Skeletal muscle tissue (tissue), 3 donors: ENCODE measurements at regions not wholly inside any gene's neighbourhood (a gene's known extent, or its start where the extent isn't known, plus 50 kb on each side); places are given as distances from the start of the nearest gene placed in this dataset.
"Not testable (repeated sequence)": the region's sequence is repeated elsewhere in the genome, so short reads cannot be mapped to it uniquely, and the experiment has no call there.

Experiments
- H3K27ac ChIP-seq: one replicate; pipeline ENCODE4 v1.7.0; 2013; ENCODE audit warnings: mild to moderate bottlenecking, low read depth, low read length, inconsistent platforms
- H3K27me3 ChIP-seq, 3 donors: one replicate each; pipeline ENCODE4 v1.7.0; 2013; ENCODE audit warnings: low read length in 3 of 3; ENCODE audit not compliant: control insufficient read depth in 3 of 3, insufficient read depth in 3 of 3
- H3K36me3 ChIP-seq, 3 donors: one replicate each; pipeline ENCODE4 v1.7.0; 2013; ENCODE audit warnings: low read length in 3 of 3; ENCODE audit not compliant: control insufficient read depth in 3 of 3, insufficient read depth in 3 of 3
- H3K4me1 ChIP-seq, 3 donors: one replicate each; pipeline ENCODE4 v1.7.0; 2013; ENCODE audit warnings: low read length in 3 of 3, mild to moderate bottlenecking in 3 of 3; ENCODE audit not compliant: control insufficient read depth in 3 of 3, insufficient read depth in 3 of 3
- H3K4me3 ChIP-seq, 3 donors: one replicate each; pipeline ENCODE4 v1.7.0; 2013; ENCODE audit warnings: low read length in 3 of 3
- H3K9ac ChIP-seq, 3 donors: one replicate each; pipeline ENCODE4 v1.7.0; 2013; ENCODE audit warnings: low read length in 3 of 3, mild to moderate bottlenecking in 3 of 3, moderate library complexity in 2 of 3, low read depth in 1 of 3
- H3K9me3 ChIP-seq, 3 donors: one replicate each; pipeline ENCODE4 v1.7.0; 2013; ENCODE audit warnings: low read length in 3 of 3; ENCODE audit not compliant: control insufficient read depth in 3 of 3
- donor health status: Osteomylitis.

DNA sequence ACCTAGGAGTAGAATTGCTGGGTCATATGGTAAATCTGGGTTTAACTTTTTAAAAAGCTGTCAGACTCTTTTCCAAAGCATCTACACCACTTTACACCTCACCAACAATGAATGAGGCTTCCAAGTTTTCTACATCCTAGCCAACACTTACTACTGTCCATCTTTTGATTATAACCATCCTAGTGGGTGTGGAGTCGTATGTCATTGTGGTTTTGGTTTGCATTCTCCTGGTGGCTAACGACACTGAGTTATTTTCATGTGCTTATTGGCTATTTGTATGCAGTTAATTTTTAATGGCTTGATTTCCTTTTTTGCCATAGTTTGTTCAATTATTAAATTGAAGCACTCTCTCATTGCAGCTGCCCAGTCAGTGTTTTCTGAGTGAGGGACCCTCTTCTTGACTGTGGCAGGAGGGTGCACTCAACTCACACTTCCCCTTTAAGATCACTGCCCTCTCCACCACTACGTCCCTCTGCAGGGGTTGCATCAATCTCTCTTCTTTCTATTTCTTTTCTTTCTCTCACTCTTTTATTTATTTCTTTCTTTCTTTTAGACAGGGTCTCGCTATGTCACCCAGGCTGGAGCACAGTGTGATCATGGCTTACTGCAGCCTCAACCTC lies 182.3 kb downstream of the C9orf152 start:
- H3K27ac ChIP-seq, result no peak overlapping the region
- H3K4me3 ChIP-seq, result no peak overlapping the region
- H3K27me3 ChIP-seq, result no peaks in the 10 kb centered on the region
- H3K4me1 ChIP-seq, result peaks cover 4 to 11% (median 6%) of the 10 kb centered on the region in 3 donors
- H3K9ac ChIP-seq, result no peak overlapping the region
- no peaks in the 10 kb centered on the region for H3K36me3 ChIP-seq
- H3K9me3 ChIP-seq, result no peaks in the 10 kb centered on the region

- Histone ChIP-seq H3K9me3 (no peaks in the 10 kb centered on the region), H3K27me3 (no peaks in the 10 kb centered on the region), H3K27ac (no peak overlapping the region), H3K9ac (no peak overlapping the region), H3K36me3 (no peaks in the 10 kb centered on the region), H3K4me3 (no peak overlapping the region), H3K4me1 (peaks cover 4 to 11% (median 6%) of the 10 kb centered on the region in 3 donors)
Measured at GRCh38 chr9:110027671-110028081, 180.3 kb downstream of the C9orf152 start.

GRCh38 chr9:110028271-110028670 lies 179.7 kb downstream of the C9orf152 start:
- no peak overlapping the region for H3K4me3 ChIP-seq
- no peaks in the 10 kb centered on the region for H3K36me3 ChIP-seq
- peaks cover 4 to 11% (median 6%) of the 10 kb centered on the region in 3 donors for H3K4me1 ChIP-seq
- H3K9ac ChIP-seq, result no peak overlapping the region
- H3K27ac ChIP-seq, result no peak overlapping the region
- no peaks in the 10 kb centered on the region for H3K9me3 ChIP-seq
- H3K27me3 ChIP-seq, result no peaks in the 10 kb centered on the region

GRCh38 chr9:110028676-110029075 lies 179.3 kb downstream of the C9orf152 start:
- no peak overlapping the region for H3K9ac ChIP-seq
- H3K9me3 ChIP-seq, result no peaks in the 10 kb centered on the region
- H3K27ac ChIP-seq, result no peak overlapping the region
- H3K27me3 ChIP-seq, result no peaks in the 10 kb centered on the region
- H3K4me1 ChIP-seq, result peaks cover 4 to 11% (median 6%) of the 10 kb centered on the region in 3 donors
- no peaks in the 10 kb centered on the region for H3K36me3 ChIP-seq
- no peak overlapping the region for H3K4me3 ChIP-seq

DNA sequence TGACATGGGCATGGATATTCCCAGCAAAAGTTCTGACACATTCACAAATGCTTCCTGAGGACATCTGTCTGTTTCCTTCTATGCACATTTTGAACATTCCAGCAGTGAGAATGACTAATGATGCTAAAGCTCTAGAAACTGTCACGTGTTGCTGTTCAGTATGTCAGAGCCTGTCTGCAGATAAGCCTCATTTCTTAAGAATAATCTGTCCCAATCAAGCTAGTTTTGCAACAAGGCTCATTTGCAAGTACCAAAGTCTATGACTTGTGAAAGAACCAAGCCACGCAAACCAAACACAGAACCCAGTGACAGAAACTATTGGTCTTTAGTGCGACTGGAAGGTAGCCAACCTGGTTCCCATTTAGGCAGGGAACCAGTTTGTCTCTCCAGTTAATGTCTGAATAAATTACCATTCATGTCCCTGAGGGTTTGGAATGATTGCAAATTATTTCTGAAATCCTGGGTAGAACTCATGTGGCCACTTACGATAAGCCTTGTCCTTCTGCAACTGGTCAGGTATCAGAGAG lies 178.5 kb downstream of the C9orf152 start:
- Histone ChIP-seq H3K27me3 (no peaks in the 10 kb centered on the region), H3K36me3 (no peaks in the 10 kb centered on the region), H3K9me3 (no peaks in the 10 kb centered on the region), H3K4me3 (no peak overlapping the region), H3K4me1 (peaks cover 4 to 11% (median 6%) of the 10 kb centered on the region in 3 donors), H3K27ac (no peak overlapping the region), H3K9ac (no peak overlapping the region)

GRCh38 chr9:110029956-110030480 lies 177.9 kb downstream of the C9orf152 start:
- Histone ChIP-seq H3K4me1 (peaks cover 4 to 11% (median 6%) of the 10 kb centered on the region in 3 donors), H3K9ac (no peak overlapping the region), H3K27me3 (no peaks in the 10 kb centered on the region), H3K4me3 (no peak overlapping the region), H3K9me3 (no peaks in the 10 kb centered on the region), H3K27ac (no peak overlapping the region), H3K36me3 (no peaks in the 10 kb centered on the region)

GRCh38 chr9:110030632-110031031 lies 177.3 kb downstream of the C9orf152 start:
- Histone ChIP-seq H3K36me3 (no peaks in the 10 kb centered on the region), H3K27me3 (no peaks in the 10 kb centered on the region), H3K9ac (no peak overlapping the region), H3K4me1 (peaks cover 4 to 11% (median 6%) of the 10 kb centered on the region in 3 donors), H3K9me3 (no peaks in the 10 kb centered on the region), H3K27ac (no peak overlapping the region), H3K4me3 (no peak overlapping the region)

DNA sequence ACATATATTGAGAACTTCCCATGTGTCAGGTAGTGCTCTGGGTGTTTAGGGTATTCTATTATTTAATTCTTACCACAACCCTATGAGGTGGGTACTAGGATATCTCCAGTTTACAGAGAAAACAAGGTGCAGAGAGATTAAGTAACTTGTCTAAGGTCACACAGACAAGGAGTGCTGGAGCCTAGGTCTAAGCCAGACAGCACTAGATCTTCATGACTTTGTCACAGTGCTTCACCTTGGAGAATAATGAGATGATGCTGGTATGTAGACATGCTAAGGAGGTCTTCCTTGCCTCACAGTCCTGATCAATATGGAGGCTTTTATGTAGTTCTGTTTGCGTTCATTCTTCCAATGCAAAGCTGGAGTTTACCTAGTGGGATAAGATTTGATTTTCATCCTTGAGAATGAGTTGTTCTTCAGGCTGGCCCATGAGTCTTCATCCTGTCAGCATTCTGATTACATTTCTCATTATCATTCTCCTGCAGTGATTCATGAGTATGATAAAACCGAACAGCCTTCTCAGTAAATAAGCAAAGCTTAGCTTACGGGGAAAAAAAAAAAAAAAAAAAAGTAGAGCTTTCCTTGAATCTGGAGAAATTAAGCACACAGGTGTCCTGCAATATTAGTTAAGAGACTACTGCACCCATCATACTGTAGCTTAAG lies 176.3 kb downstream of the C9orf152 start:
- Histone ChIP-seq H3K4me3 (no peak overlapping the region), H3K4me1 (peaks cover 4 to 11% (median 6%) of the 10 kb centered on the region in 3 donors), H3K9ac (no peak overlapping the region), H3K36me3 (no peaks in the 10 kb centered on the region), H3K27me3 (no peaks in the 10 kb centered on the region), H3K9me3 (no peaks in the 10 kb centered on the region), H3K27ac (no peak overlapping the region)

- H3K4me3 ChIP-seq, H3K27ac ChIP-seq, H3K36me3 ChIP-seq, H3K9ac ChIP-seq, H3K9me3 ChIP-seq, H3K27me3 ChIP-seq: not testable (repeated sequence)
- H3K4me1 ChIP-seq, result peaks cover 3 to 11% (median 4%) of the 10 kb centered on the region in 3 donors
Measured at GRCh38 chr9:110032532-110032931, 175.4 kb downstream of the C9orf152 start.

- Histone ChIP-seq H3K9me3 (no peaks in the 10 kb centered on the region), H3K9ac (no peak overlapping the region), H3K4me3 (no peak overlapping the region), H3K36me3 (no peaks in the 10 kb centered on the region), H3K4me1 (peaks cover 0 to 8% (median 4%) of the 10 kb centered on the region in 3 donors), H3K27ac (no peak overlapping the region), H3K27me3 (no peaks in the 10 kb centered on the region)
Measured at GRCh38 chr9:110033869-110034268, 174.1 kb downstream of the C9orf152 start.
